Transverse colon (tissue), 4 donors: ENCODE measurements at regions not wholly inside any gene's neighbourhood (a gene's known extent, or its start where the extent isn't known, plus 50 kb on each side); places are given as distances from the start of the nearest gene placed in this dataset.
"Not testable (repeated sequence)": the region's sequence is repeated elsewhere in the genome, so short reads cannot be mapped to it uniquely, and the experiment has no call there.

Source experiments
- DNase-seq: peaks from one replicate; pipeline ENCODE4 v3.0.0-alpha.2; 2019
- H3K27ac ChIP-seq, 4 donors: fragments of 200-600 bp; sonication (generic); 2 replicates each; pipeline ENCODE4 v1.5.1; 2016 to 2018; ENCODE audit warnings: inconsistent platforms in 4 of 4
- H3K27me3 ChIP-seq: fragments of 200-600 bp; sonication (generic); 2 replicates; pipeline ENCODE4 v1.5.1; 2017; ENCODE audit warnings: inconsistent platforms
- H3K36me3 ChIP-seq, 4 donors: fragments of 200-600 bp; sonication (generic); 2 replicates each; pipeline ENCODE4 v1.5.1; 2017 to 2019; ENCODE audit warnings: inconsistent platforms in 4 of 4
- H3K4me1 ChIP-seq, 4 donors: fragments of 200-600 bp; sonication (generic); 2 replicates each; pipeline ENCODE4 v1.5.1; 2017 to 2020; ENCODE audit warnings: inconsistent platforms in 4 of 4
- H3K4me3 ChIP-seq, 4 donors: fragments of 200-600 bp; sonication (generic); 1 replicate in 1 of 4; 2 replicates in 3 of 4; pipeline versions ENCODE4 v1.5.1 to v1.6.1; 2017 to 2019; ENCODE audit warnings: inconsistent platforms in 4 of 4
- H3K9me3 ChIP-seq, 2 donors: fragments of 200-600 bp; sonication (generic); 2 replicates each; pipeline ENCODE4 v1.5.1; 2017 to 2019; ENCODE audit warnings: inconsistent platforms in 2 of 2
- CTCF ChIP-seq, 5 experiments: fragments of 200-600 bp in 3 of 5; fragments of 450-650 bp in 2 of 5; sonication (generic) in 3 of 5; IDR thresholded peaks; 1 replicate in 2 of 5; 2 replicates in 3 of 5; pipeline ENCODE4 v1.5.1; 2016 to 2017; ENCODE audit warnings: antibody characterized with exemption in 5 of 5, inconsistent platforms in 3 of 5, mild to moderate bottlenecking in 2 of 5, moderate library complexity in 1 of 5
- EP300 ChIP-seq: sonication (generic); formaldehyde crosslinking; IDR thresholded peaks from one replicate; pipeline ENCODE4 v1.6.1; 2017; ENCODE audit warnings: antibody characterized with exemption, low read depth
- POLR2A ChIP-seq: fragments of 450-650 bp; IDR thresholded peaks from one replicate; pipeline ENCODE4 v1.6.1; 2016; ENCODE audit warnings: antibody characterized with exemption, mild to moderate bottlenecking, moderate library complexity
- POLR2AphosphoS5 ChIP-seq, 3 donors: sonication (generic); formaldehyde crosslinking; IDR thresholded peaks; one replicate each; pipeline ENCODE4 v1.6.1; 2016; ENCODE audit warnings: antibody characterized with exemption in 3 of 3
- whole genome bisulfite sequencing, 2 donors: methylation state at CpG; one replicate each; pipeline ENCODE4 v1.1.5; 2018; ENCODE audit warnings: low coverage in 1 of 2; 5-methylcytosine and 5-hydroxymethylcytosine counted together
- in situ Hi-C, 4 donors: fragments of 200-750 bp; cut with MboI; loops; one replicate each; pipeline versions ENCODE4 v1.15.0 to v1.15.1; 2017; ENCODE audit warnings: low sequenced_read_pairs in 3 of 4, low pct_ligation_motif_present in 1 of 4, low pct_unique_long_range_greater_than_20kb in 1 of 4
- intact Hi-C: fragments of 100-400 bp; cut with DNase I; formaldehyde crosslinking; loops from one replicate; pipeline ENCODE4 v1.15.1; 2023; ENCODE audit warnings: low total_unique reads

- Histone ChIP-seq H3K4me3 (no peak overlapping the region), H3K4me1 (no peaks in the 10 kb centered on the region), H3K27ac (no peak overlapping the region), H3K36me3 (no peaks in the 10 kb centered on the region), H3K27me3 (no peaks in the 10 kb centered on the region), H3K9me3 (peaks cover 0 to 6% of the 10 kb centered on the region in 2 donors)
- DNase-seq: no peak
- 66% methylated on average over 4 of the region's 4 CpGs; no CpG with 5 or more reads in 1 of the 2 donors for WGBS, 2 donors
- in situ Hi-C loops (no loop called here), intact Hi-C loops (no loop called here)
- no peak for TF ChIP-seq POLR2AphosphoS5 (IDR thresholded peaks at IDR 0.05)
- TF ChIP-seq POLR2A: no peak
- TF ChIP-seq EP300: no peak
- TF ChIP-seq CTCF (IDR thresholded peaks at IDR 0.05): no peak
Observed at GRCh38 chr5:179451828-179452196, 98.5 kb upstream of the RUFY1 start.

GRCh38 chr5:179451114-179451827 lies 99.1 kb upstream of the RUFY1 start:
- no peak for TF ChIP-seq POLR2AphosphoS5 (IDR thresholded peaks at IDR 0.05)
- TF ChIP-seq CTCF (IDR thresholded peaks at IDR 0.05): no peak
- no peak for TF ChIP-seq EP300
- TF ChIP-seq POLR2A: no peak
- WGBS, 2 donors: 80 to 100% methylated on average over 1 to 15 of the region's 15 CpGs
- no peak overlapping the region for H3K4me3 ChIP-seq
- no peaks in the 10 kb centered on the region for H3K36me3 ChIP-seq
- H3K27me3 ChIP-seq: no peaks in the 10 kb centered on the region
- in situ Hi-C loops (no loop called here), intact Hi-C loops (no loop called here)
- DNase-seq: no peak
- peaks cover 0 to 6% of the 10 kb centered on the region in 2 donors for H3K9me3 ChIP-seq
- no peaks in the 10 kb centered on the region for H3K4me1 ChIP-seq
- H3K27ac ChIP-seq: no peak overlapping the region

GRCh38 chr5:179449950-179450349 lies 100.4 kb upstream of the RUFY1 start:
- H3K4me3 ChIP-seq, H3K36me3 ChIP-seq, H3K27ac ChIP-seq, DNase-seq, in situ Hi-C loops, H3K9me3 ChIP-seq, intact Hi-C loops, H3K4me1 ChIP-seq, H3K27me3 ChIP-seq: not testable (repeated sequence)
- 60% methylated on average over 4 of the region's 4 CpGs; no CpG with 5 or more reads in 1 of the 2 donors for WGBS, 2 donors

- H3K9me3 ChIP-seq, H3K36me3 ChIP-seq, H3K27ac ChIP-seq, H3K27me3 ChIP-seq, H3K4me1 ChIP-seq, intact Hi-C loops, in situ Hi-C loops, H3K4me3 ChIP-seq, DNase-seq: not testable (repeated sequence)
- no CpG with 5 or more reads among the region's 11 CpGs for WGBS, 2 donors
Observed at GRCh38 chr5:179448282-179448681, 102.1 kb upstream of the RUFY1 start.

- H3K27me3 ChIP-seq, H3K27ac ChIP-seq, H3K9me3 ChIP-seq, H3K4me1 ChIP-seq, H3K36me3 ChIP-seq, DNase-seq, in situ Hi-C loops, intact Hi-C loops, H3K4me3 ChIP-seq: not testable (repeated sequence)
- WGBS, 2 donors: 86 to 91% methylated on average over 3 of the region's 3 CpGs
Observed at GRCh38 chr5:179442289-179442688, 97.0 kb upstream of the ADAMTS2 start.
